ENCODE measurements at regions not wholly inside any gene's neighbourhood (a gene's known extent, or its start where the extent isn't known, plus 50 kb on each side); places are given as distances from the start of the nearest gene placed in this dataset.
"Not testable (repeated sequence)": the region's sequence is repeated elsewhere in the genome, so short reads cannot be mapped to it uniquely, and the experiment has no call there.

DNA sequence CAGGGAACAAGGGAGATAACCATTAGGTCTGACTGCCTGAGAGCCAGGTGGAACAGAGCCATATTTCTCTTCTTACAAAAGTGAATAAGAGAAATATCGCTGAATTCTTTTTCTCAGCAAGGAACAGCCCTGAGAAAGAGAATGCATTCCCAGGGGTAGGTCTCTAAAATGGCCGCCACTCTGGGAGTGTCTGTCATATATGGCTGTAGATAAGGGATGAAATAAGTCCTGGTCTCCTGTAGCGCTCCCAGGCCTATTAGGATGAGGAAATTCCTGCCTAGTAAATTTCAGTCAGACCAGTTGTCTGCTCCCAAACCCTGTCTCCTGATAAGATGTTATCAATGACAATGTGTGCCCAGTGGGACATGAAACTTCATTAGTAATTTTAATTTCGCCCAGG is 1236.4 kb upstream of the CNTN5 start:
- not testable (repeated sequence) for DNase-seq

DNA sequence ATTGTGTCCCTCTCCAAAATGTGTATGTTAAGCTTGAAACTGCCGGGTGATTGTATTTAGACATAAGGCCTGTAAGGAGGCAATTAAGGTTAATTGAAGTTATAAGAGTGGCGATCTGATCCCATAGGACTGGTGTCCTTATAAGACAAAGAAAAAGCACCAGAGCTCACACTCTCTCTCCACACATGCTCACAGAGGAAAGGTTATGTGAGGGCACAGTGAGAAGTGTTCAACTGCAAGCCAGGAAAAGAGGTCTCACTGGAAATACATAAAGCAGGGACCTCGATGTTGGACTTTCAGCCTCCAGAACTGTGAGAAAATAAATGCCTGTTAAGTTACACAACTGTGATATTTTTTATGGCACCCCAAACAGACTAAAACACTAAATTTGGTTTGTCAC is 1233.8 kb upstream of the CNTN5 start:
- DNase-seq, result no peak

DNA sequence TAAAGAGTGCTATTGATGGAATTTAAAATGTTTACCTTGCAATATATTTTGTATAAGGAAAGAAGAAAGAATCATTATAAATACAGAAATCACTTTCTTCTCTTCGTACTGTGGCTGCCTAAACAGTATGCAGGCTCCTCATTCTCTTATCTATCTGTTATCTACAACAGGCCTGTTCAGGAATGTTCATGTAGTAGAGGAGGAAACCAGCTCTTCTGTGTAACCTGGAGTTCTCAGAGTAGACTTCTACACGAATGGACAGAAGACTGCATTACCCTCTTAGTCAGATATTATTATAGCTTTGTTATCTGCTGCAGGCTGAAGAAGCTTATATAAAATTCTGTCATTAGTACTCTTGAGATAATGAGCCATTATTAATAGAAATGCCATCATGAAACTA is 1225.9 kb upstream of the CNTN5 start:
- no peak for DNase-seq

DNA sequence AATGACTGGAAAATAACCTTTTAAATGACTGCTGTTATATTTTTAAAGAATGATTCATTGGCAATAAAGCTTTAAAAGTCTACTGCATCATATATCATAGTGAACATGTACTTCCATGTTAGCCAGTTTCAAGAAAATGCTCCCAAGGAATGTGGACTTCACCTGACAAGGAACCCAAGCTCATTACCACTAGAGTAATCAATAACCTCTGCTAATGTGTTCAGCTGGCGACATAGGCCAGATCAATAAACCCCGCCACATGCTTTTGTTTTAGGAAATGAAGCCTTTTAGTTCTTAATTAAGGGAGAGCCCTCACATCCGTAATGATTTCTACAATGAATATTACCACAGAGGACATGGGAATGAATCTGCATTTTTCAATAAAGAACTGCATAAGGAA is 1219.9 kb upstream of the CNTN5 start:
- DNase-seq, result no peak

DNA sequence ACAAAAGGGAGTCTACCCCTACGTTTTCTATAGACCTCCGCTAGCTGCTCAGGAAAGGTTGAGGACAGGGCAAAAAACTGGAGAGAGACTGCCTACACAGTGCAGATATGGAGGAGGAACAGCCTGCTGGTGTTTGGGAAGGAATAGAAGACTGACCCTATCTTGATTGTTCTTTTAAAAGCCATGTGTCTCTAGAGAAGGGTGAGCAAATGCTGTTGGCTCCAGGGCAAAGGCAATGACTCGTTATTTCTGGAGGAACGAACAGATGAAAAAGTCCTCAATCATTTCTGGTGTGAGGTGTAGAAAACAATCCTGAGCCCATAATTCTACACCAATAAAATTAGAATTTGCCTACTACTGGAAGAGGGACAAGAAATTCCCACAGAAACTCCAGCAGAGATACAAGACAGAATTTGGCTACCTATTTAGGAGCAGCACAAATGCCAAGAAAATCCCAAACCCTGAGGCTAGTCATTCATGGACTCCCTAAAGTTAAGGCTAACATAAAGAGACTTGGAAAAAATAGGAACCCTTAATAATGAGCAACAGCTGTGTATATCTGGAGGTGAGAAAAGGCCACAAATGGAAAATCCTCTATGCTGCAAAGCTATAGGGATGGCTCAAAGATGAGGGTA is 1206.3 kb upstream of the CNTN5 start:
- no peak for DNase-seq

DNA sequence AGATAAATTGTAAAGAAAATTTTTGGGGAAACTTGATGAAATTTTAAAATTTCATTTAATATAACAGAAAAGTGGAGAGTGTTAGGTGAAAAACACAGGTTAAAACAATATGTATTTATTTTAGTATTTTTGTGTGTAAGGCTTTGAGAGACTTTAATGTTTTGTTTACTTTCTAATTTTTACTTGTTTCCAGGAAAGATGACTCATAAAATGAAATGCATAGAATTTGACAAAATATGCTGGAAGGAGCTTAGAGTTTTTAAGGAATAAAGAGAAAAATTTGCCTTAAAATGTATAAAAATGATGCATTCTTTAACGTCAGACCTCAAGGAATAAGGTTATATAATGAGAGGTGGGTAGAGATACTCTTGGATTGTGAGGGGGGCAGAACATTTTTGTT is 1205.1 kb upstream of the CNTN5 start:
- no peak for DNase-seq

DNA sequence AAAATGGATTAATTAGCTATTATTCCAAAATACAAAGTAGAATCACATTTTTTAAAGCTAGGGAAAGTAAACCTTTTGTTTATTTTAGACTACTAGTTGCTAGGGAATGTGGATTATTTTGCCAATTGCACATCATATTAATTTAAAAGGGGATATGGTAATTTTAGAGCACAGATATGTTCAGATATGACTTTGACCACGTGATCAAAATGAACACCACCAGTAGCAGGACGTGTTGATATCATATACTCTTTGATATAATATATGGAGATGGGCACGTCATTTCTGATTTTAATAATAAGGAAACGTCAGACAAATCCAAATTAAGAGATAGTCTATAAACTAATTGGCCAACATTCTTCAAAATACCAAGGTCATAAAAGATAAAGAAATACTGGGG is 1188.3 kb upstream of the CNTN5 start:
- no peak for DNase-seq

DNA sequence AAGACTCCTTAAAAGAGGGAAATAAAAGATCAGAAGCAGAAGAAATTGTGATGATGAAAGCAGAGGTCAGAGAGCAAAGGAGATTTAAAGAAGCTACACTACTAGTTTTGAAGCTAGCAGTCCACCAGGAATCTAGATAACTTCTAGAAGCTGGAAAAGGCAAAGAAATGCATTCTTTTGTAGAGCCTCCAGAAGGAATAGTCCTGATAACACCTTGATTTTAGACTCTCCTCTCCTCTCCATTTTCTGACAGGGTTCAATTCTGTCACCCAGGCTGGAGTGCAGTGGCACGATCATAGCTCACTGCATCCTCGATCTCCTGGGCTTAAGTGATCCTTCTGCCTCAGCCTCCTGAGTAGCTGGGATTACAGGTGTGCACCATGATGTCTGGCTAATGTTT is 1187.3 kb upstream of the CNTN5 start:
- no peak for DNase-seq

DNA sequence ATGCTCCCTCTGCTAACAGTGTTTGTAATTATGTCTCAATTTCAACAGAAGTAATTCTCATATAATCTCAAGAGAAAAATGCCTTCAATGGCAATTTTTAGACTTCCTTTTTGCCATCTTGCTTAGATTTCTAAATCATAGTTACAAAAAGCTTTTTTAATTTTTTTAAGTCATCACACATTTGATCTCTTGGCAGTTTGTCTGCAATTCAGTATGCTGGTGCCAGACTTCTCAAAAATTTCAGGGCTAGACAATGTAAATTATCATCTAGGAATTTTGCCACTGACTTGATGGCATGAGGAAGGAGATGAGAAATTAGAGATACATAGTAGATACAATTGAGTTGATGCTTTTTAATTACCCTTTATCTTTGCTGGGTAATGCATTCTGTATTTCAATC is 1176.7 kb upstream of the CNTN5 start:
- no peak for DNase-seq

DNA sequence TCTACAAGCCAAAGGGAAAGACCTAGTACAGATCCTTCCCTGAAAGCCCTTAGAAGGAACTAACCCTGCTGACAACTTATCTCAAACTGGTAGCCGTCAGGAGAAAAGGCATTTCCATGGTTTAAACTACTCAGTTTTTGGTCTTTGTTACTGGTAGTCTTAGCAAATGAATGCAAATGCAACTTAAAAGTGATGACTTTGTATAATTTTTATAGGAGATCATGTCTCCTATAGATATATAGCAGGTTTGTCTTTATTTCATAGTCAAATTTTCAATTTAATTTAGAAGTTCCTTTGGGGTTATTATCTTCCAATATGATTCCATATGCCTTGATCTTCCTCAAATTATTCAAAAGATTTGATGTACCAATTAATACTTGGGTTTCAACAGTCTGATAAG is 1173.0 kb upstream of the CNTN5 start:
- no peak for DNase-seq

DNA sequence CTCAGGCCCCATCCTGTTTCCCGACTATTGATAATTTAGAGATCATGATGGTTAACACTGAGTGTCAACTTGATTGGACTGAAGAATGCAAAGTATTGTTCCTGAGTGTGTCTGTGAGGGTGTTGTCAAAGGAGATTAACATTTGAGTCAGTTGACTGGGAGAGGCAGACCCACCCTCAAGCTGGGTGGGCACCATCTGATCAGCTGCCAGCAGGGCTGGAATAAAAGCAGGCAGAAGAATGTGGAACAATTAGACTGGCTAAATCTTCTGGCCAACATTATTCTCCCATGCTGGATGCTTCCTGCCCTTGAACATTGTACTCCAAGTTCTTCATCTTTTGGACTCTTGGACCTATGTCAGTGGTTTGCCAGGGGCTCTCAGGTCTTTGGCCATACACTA is 1170.0 kb upstream of the CNTN5 start:
- DNase-seq, result no peak

DNA sequence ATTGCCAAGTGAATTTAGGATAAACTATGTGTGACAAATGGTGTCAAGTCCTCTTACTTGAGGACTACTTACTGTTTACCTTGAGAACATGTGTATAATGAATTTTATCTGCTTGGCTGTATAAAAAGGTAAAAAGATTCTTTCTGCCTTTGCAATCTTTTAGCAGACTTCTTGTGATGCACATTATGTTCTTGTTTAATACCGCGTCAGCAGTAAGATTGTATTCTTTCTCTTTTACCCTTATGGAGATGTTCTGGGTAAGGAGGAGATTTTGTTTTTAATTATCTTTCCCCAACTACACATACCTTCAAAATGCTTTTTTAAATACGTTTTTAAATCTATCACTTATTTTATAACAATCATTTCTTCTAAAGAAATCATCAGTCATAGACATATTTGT is 1166.4 kb upstream of the CNTN5 start:
- no peak for DNase-seq

DNA sequence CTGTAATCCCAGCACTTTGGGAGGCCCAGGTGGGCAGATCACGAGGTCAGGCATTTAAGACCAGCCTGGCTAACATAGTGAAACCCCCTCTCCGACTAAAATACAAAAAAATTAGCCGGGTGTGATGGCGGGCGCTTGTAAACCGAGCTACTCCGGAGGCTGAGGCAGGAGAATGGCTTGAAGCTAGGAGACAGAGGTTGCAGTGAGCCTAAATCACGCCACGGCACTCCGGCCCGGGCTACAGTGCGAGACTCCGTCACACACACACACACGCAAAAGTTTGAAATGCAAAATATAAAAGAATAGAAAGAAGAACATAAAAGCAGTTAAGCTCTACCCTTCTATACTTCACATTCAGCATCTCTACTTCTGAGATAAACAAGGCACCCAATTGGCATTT is 1165.9 kb upstream of the CNTN5 start:
- DNase-seq, result no peak

DNA sequence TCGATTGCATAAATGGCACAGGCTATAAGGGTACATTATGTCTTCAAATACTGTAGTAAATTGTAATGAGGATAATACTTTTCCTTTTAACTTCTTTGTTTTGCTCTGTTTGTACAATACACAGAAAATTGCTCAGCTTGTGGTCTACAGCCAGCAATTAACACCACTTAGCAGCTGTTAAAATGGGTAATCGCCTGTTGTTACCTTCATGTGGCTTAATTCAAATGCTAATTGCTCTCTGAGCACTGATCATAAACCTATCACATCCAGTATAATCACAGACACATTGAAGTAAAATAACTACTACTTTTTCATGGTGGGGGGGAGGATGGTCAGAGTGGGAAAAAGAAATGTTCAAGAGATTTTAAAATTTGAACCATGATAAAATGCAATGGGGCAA is 1164.1 kb upstream of the CNTN5 start:
- no peak for DNase-seq

DNA sequence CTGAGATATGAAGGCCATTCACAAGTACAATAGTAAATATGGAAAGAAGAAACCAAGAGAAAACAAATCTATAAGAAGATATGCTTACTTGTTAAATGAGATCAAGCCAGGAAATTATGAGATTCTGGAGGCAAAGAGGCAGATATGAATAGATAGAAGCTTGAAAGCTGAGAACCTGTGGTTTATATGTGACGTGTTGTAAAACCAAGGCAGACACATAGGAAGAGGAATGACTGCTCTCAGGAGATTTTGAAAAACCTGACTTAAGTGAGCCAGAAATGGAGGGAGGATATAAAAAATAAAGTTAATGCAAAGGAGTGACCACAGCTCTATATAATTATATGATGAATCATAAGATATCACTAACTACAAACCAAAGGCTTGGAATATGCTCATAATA is 1160.5 kb upstream of the CNTN5 start:
- no peak for DNase-seq

DNA sequence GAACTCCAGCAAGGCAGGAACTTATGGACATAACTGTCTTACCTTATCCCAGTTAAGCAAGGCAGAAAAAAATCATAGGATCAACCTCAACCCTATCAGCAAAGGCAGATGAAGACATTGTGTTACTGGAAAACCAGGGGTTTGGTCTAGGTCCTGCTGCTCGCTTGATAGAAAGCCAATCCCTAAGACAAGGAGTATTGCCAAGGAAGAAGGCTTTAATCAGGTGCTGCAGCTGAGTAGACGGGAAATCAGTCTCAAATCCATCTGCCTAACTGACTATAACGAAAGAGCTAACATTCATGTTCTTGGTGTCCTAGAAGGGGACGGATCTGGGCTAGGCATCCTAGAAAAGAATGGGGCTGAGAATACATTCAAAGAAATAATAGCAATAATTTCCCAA is 1158.7 kb upstream of the CNTN5 start:
- no peak for DNase-seq

DNA sequence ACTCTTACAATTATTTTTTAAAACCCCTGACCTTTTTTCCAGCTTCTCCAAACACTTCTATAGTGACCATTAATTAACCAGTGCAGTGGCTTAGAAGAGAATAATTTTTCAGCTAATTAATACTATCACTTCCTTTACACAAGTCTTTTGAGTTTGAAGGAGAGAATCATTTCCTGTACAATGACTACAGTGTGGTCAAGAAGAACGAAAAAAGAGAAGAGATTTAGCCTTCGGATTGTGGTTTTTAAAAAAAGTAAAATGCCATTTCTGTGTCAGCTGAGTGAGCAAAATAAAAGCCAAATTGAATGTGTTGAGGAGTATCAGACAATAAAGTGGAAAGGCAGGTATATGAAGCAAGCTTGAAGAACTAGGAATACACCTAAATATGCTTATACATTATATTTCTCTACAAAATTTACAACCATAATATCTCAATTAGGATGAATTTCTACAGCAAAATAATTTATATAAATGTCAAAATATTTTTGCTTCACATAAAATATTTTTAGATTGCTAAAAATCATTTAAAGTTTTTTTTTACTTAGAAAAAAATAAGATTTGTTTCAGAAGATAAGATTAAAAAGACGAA is 1155.2 kb upstream of the CNTN5 start:
- DNase-seq, result no peak

DNA sequence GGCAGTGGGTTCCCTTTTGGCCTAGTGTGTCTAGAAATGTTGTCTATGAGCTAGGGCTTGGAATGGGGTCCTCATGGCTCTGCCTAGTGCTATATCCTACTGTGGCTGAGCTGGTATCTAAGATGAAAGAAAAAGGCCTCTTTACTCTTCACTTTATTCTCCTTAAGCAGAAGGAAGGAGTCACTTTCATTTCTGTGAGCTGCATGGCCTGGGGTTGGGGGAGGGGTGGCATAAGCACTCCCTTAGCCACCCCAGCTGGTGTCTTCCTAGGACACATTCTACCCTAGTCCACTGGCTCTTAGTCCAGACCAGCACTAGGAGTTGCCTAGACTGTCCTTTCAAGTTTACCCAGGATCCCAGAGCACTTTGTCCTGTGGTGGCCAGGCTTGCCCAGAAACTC is 1148.9 kb upstream of the CNTN5 start:
- no peak for DNase-seq

DNA sequence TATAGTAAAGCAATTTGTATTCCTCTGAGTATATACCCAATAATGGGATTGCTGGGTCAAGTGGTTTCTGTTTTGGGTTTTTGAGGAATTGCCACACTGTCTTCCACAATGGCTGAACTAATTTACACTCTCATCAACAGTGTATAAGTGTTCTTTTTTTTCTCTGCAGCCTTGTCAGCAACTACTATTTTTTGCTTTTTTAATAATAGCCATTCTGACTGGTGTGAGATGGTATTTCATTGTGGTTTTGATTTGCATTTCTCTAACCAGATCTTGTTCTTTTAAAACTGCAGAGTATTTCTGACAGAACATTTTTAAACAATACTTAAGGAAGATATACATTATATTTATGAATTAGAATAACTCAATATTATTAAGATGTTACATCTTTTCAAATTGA is 1140.5 kb upstream of the CNTN5 start:
- no peak for DNase-seq

DNA sequence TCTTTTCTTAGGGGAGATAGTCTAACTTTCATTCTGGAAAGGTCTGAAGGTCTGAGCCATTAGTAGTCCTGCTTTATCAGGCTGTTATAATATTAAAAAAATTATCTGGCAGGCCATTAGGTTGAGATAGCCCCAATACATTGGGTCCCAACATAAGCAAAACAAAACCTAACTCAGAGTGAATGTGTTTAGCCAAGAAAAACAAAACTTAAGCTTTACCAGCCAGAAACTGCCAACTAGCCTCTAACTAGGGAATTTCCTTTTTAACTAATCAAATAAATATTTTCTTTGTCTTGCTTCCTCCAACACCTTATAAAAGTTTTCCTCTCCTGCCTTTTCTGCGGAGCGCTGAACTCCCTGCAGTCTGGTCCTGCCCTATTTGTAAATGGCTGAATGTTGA is 1137.7 kb upstream of the CNTN5 start:
- no peak for DNase-seq

DNA sequence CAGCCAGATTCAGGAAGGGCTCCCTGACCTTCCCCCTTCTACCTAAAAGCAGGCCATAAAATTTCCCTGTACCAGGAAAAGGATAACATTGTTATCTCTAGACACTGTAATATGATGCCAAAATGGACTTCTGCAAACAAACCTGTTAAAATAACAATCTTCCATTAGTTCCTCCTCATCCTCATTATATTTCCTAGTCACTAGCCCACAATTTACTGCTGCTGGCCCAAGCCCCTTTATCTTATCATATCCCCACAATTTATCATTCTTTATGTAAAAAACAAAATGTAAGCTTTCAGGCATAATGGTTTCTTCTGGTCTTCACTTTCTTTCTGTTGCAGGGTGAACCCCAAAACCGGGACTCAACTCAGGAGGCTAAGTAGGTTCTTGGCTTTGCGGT is 1132.1 kb upstream of the CNTN5 start:
- no peak for DNase-seq

DNA sequence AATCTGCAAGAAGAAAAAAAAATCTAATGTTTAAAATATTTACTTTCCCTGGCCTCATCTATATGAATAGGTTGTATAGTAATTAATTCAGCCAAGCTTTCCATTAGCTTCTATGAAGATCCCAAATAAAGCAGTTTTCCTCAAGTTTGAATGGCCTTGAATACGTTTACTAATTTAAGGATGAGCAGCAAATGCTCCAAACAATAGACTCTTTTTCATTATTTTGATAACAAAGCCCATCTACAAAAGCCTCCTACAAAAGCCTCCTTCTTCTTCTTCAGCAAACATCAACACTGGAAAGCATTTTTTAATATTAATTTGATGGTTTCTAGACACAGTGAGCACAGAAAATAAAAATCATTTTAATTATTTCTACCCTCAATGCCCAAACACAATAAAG is 1130.3 kb upstream of the CNTN5 start:
- DNase-seq, result no peak

DNA sequence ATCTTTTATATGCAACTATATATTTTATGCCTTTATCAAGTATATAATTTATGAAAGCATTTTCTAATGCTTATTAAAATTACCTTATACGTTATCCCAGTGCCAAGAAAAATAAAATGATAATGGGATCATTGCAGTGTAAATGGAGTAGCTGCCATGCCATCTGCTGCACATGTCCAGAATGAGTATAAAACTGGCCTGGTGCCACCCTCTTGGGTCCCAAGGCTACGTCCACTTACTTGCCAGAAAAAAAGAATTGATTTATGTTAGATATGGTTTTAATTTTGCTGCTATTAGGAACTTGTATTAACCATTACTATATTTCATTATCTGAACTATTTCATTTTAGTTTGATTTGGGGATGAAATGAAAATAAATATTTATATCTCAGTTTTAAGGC is 1127.1 kb upstream of the CNTN5 start:
- DNase-seq, result no peak

DNA sequence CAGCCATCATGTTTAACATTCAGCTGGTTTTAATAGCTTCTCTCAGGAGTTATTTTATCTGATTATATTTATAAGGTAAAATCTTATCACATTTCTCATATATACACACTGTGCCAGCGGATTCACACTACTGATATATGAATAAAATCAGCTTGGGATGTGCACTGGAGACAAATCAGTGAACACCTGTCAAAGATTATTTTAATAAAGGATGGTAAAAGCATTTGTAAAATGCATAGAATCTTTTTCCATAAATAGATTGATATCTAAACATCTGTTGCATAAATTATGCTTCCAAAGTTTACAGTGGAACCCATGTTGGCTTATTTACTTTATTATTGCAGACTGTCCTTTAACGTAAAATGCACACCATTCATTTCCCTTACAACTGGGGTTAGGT is 1125.8 kb upstream of the CNTN5 start:
- DNase-seq, result no peak

DNA sequence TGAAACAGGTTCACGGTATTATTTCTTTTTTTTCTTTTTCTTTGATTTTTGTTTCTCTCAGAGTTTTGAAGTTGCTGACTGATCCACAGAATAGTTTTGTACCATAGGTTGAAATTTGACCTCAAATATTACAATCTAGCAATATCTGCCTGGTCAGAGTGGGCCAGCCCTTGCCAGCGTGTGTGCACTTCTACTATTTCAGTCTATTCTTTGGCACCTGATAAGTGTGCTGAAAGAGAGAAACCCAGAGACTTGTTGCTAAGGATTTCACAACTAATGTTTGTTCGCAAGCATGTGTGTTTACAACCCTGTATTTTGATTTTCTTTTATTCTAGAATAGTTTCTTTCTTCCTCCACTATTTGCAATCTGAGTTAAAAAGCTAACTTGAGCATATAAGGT is 1125.2 kb upstream of the CNTN5 start:
- no peak for DNase-seq

All from C1 segment of cervical spinal cord (tissue), 14 donors.